SK-N-SH treated with all-trans-retinoic acid at 6 μM for 48 hours (cell line): ENCODE measurements at regions not wholly inside any gene's neighbourhood (a gene's known extent, or its start where the extent isn't known, plus 50 kb on each side); places are given as distances from the start of the nearest gene placed in this dataset.

Experiments used
- ARNTL ChIP-seq: fragments of 450-650 bp; formaldehyde crosslinking; IDR thresholded peaks from 2 replicates; pipeline ENCODE4 v1.5.0; 2020; ENCODE audit warnings: low read depth, mild to moderate bottlenecking, moderate library complexity, borderline replicate concordance
- ESRRG ChIP-seq: fragments of 250-450 bp; sonication (Bioruptor Pico); IDR thresholded peaks from 2 replicates; pipeline ENCODE4 v1.6.1; 2021; ENCODE audit warnings: mild to moderate bottlenecking
- GLIS3 ChIP-seq: fragments of 250-450 bp; sonication (Bioruptor Pico); IDR thresholded peaks from 2 replicates; pipeline ENCODE4 v1.5.0; 2020; ENCODE audit warnings: mild to moderate bottlenecking, moderate library complexity
- PPARA ChIP-seq: fragments of 250-450 bp; sonication (Bioruptor Pico); IDR thresholded peaks from 2 replicates; pipeline ENCODE4 v1.5.0; 2020; ENCODE audit warnings: mild to moderate bottlenecking, borderline replicate concordance
- RARB ChIP-seq: fragments of 250-450 bp; sonication (Bioruptor Pico); IDR thresholded peaks from 2 replicates; pipeline ENCODE4 v1.8.0; 2021; ENCODE audit warnings: mild to moderate bottlenecking, moderate library complexity
- TOX ChIP-seq: fragments of 250-450 bp; sonication (Bioruptor Pico); IDR thresholded peaks from 2 replicates; pipeline ENCODE4 v1.8.0; 2021; ENCODE audit warnings: mild to moderate bottlenecking, moderate library complexity, borderline replicate concordance
- TF ChIP-seq, protein P1 (sequence below): fragments of 250-450 bp; sonication (Bioruptor Pico); IDR thresholded peaks from 2 replicates; pipeline ENCODE4 v1.8.0; 2020; ENCODE audit warnings: mild to moderate bottlenecking, moderate library complexity, borderline replicate concordance

DNA sequence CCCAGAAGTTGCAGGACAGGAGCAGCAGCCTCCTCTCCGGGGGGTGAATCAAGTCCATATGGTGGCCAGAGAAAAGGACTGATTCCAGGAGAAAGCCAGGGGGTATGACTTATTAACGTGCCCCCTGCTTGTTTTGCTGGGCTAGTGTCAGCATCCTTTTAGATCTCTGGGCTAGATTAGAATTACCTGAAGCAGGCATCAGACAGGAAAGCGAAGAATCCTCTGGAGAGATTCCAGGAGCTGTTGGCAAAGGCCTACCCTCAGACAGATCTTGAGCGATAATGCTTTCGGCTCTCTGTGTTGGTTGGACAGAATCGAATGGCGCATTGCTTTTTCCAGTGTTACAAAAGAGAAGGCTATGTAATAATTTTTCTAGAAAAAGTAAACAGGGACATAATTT, 164.0 kb upstream of the GLI3 start:
- no peak for TF ChIP-seq PPARA
- TF ChIP-seq RARB, result no peak
- no peak for TF ChIP-seq ESRRG (CRISPR knock-in tag)
- TF ChIP-seq GLIS3 (CRISPR knock-in tag), result no peak
- TF ChIP-seq, protein P1, sequence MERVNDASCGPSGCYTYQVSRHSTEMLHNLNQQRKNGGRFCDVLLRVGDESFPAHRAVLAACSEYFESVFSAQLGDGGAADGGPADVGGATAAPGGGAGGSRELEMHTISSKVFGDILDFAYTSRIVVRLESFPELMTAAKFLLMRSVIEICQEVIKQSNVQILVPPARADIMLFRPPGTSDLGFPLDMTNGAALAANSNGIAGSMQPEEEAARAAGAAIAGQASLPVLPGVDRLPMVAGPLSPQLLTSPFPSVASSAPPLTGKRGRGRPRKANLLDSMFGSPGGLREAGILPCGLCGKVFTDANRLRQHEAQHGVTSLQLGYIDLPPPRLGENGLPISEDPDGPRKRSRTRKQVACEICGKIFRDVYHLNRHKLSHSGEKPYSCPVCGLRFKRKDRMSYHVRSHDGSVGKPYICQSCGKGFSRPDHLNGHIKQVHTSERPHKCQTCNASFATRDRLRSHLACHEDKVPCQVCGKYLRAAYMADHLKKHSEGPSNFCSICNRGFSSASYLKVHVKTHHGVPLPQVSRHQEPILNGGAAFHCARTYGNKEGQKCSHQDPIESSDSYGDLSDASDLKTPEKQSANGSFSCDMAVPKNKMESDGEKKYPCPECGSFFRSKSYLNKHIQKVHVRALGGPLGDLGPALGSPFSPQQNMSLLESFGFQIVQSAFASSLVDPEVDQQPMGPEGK (CRISPR knock-in tag), result no peak
- no peak for TF ChIP-seq TOX
- TF ChIP-seq ARNTL, result no peak
